ENCODE measurements at regions not wholly inside any gene's neighbourhood (a gene's known extent, or its start where the extent isn't known, plus 50 kb on each side); places are given as distances from the start of the nearest gene placed in this dataset.

- Mint-ChIP-seq H3K27me3 (ENCODE audit: insufficient read depth, low read depth, poor library complexity) (peaks cover 5% of the 10 kb centered on the region), H3K4me1 (peaks cover 11% of the 10 kb centered on the region; the same call in 2 of the 3 replicates), H3K4me3 (no peak overlapping the region), H3K27ac (no peak overlapping the region), H3K36me3 (ENCODE audit: low read depth) (no peaks in the 10 kb centered on the region), H3K9me3 (no peaks in the 10 kb centered on the region; the same call in 2 of the 3 replicates)
- H3K4me2 ChIP-seq = no peak overlapping the region
- no peaks in the 10 kb centered on the region for H3K79me2 ChIP-seq (replicated peaks; ENCODE audit: insufficient read depth)
- ATAC-seq (no peak), DNase-seq (ENCODE audit: low spot score) (no peak)
- H3F3A ChIP-seq (replicated peaks; ENCODE audit: low read depth) = no peaks in the 10 kb centered on the region
- TF ChIP-seq, protein P1, sequence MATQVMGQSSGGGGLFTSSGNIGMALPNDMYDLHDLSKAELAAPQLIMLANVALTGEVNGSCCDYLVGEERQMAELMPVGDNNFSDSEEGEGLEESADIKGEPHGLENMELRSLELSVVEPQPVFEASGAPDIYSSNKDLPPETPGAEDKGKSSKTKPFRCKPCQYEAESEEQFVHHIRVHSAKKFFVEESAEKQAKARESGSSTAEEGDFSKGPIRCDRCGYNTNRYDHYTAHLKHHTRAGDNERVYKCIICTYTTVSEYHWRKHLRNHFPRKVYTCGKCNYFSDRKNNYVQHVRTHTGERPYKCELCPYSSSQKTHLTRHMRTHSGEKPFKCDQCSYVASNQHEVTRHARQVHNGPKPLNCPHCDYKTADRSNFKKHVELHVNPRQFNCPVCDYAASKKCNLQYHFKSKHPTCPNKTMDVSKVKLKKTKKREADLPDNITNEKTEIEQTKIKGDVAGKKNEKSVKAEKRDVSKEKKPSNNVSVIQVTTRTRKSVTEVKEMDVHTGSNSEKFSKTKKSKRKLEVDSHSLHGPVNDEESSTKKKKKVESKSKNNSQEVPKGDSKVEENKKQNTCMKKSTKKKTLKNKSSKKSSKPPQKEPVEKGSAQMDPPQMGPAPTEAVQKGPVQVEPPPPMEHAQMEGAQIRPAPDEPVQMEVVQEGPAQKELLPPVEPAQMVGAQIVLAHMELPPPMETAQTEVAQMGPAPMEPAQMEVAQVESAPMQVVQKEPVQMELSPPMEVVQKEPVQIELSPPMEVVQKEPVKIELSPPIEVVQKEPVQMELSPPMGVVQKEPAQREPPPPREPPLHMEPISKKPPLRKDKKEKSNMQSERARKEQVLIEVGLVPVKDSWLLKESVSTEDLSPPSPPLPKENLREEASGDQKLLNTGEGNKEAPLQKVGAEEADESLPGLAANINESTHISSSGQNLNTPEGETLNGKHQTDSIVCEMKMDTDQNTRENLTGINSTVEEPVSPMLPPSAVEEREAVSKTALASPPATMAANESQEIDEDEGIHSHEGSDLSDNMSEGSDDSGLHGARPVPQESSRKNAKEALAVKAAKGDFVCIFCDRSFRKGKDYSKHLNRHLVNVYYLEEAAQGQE (IDR thresholded peaks at IDR 0.05; ENCODE audit: unreplicated experiment) = no peak
- TF ChIP-seq, protein P2, sequence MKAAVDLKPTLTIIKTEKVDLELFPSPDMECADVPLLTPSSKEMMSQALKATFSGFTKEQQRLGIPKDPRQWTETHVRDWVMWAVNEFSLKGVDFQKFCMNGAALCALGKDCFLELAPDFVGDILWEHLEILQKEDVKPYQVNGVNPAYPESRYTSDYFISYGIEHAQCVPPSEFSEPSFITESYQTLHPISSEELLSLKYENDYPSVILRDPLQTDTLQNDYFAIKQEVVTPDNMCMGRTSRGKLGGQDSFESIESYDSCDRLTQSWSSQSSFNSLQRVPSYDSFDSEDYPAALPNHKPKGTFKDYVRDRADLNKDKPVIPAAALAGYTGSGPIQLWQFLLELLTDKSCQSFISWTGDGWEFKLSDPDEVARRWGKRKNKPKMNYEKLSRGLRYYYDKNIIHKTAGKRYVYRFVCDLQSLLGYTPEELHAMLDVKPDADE (IDR thresholded peaks at IDR 0.05) = no peak
- TF ChIP-seq ZNF331 (CRISPR knock-in tag; IDR thresholded peaks at IDR 0.05; ENCODE audit: low read depth) (no peak), STAT1 (IDR thresholded peaks at IDR 0.05; ENCODE audit: unreplicated experiment) (no peak), ZNF114 (CRISPR knock-in tag; IDR thresholded peaks at IDR 0.05) (no peak), CREB1 (CRISPR knock-in tag; IDR thresholded peaks at IDR 0.05; ENCODE audit: low read depth) (no peak), POLR2AphosphoS5 (IDR thresholded peaks at IDR 0.05; ENCODE audit: low read depth) (no peak), EZH2phosphoT487 (IDR thresholded peaks at IDR 0.05; ENCODE audit: unreplicated experiment) (no peak), EZH2 (IDR thresholded peaks at IDR 0.05; ENCODE audit: low read depth, unreplicated experiment) (no peak), NANOG (IDR thresholded peaks at IDR 0.05; ENCODE audit: borderline replicate concordance) (no peak)
- TF ChIP-seq, protein P3, sequence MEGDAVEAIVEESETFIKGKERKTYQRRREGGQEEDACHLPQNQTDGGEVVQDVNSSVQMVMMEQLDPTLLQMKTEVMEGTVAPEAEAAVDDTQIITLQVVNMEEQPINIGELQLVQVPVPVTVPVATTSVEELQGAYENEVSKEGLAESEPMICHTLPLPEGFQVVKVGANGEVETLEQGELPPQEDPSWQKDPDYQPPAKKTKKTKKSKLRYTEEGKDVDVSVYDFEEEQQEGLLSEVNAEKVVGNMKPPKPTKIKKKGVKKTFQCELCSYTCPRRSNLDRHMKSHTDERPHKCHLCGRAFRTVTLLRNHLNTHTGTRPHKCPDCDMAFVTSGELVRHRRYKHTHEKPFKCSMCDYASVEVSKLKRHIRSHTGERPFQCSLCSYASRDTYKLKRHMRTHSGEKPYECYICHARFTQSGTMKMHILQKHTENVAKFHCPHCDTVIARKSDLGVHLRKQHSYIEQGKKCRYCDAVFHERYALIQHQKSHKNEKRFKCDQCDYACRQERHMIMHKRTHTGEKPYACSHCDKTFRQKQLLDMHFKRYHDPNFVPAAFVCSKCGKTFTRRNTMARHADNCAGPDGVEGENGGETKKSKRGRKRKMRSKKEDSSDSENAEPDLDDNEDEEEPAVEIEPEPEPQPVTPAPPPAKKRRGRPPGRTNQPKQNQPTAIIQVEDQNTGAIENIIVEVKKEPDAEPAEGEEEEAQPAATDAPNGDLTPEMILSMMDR (conservative IDR thresholded peaks at IDR 0.05; ENCODE audit: low read depth in 2 of 2) = no peak
- no peak overlapping the region for H3K4me3 ChIP-seq
- no peaks in the 10 kb centered on the region for H3K4me1 ChIP-seq (ENCODE audit: insufficient read depth)
- H3K36me3 ChIP-seq (ENCODE audit: insufficient read depth) = no peaks in the 10 kb centered on the region
- no peak overlapping the region for H3K27ac ChIP-seq (ENCODE audit: low read depth)
- no peaks in the 10 kb centered on the region for H3K9me2 ChIP-seq (ENCODE audit: insufficient read depth)
- H2AFZ ChIP-seq = no peak overlapping the region
- no peaks in the 10 kb centered on the region for H4K20me1 ChIP-seq (replicated peaks; ENCODE audit: insufficient read depth)
- H3K27me3 ChIP-seq (ENCODE audit: insufficient read depth) = no peaks in the 10 kb centered on the region
These were observed 242.2 kb upstream of the CTSO start for GRCh38 chr4:156195914-156196313.

Measured in GM23338 (cell line).